ENCODE measurements at regions not wholly inside any gene's neighbourhood (a gene's known extent, or its start where the extent isn't known, plus 50 kb on each side); places are given as distances from the start of the nearest gene placed in this dataset.

- Histone ChIP-seq H3K36me3 (no peaks in the 10 kb centered on the region), H3K9me3 (no peaks in the 10 kb centered on the region), H3K4me3 (no peak overlapping the region), H3K27me3 (no peaks in the 10 kb centered on the region), H3K27ac (no peak overlapping the region), H3K4me1 (no peaks in the 10 kb centered on the region)
- DNase-seq (ENCODE audit: extremely low spot score in 2 of 2) = no peak
- intact Hi-C loops (cut with DNase I) = no loop called here
- no peak for TF ChIP-seq CTCF (IDR thresholded peaks at IDR 0.05)
Observed at GRCh38 chr13:106241974-106242953, 293.2 kb downstream of the EFNB2 start.

GRCh38 chr13:106238690-106239089, 296.8 kb downstream of the EFNB2 start:
- no peak for DNase-seq (ENCODE audit: extremely low spot score in 2 of 2)
- Histone ChIP-seq H3K9me3 (no peaks in the 10 kb centered on the region), H3K36me3 (no peaks in the 10 kb centered on the region), H3K27me3 (no peaks in the 10 kb centered on the region), H3K4me1 (no peaks in the 10 kb centered on the region), H3K27ac (no peak overlapping the region), H3K4me3 (no peak overlapping the region)
- no peak for TF ChIP-seq POLR2A (IDR thresholded peaks at IDR 0.05)
- no peak for TF ChIP-seq POLR2AphosphoS5 (IDR thresholded peaks at IDR 0.05; ENCODE audit: insufficient read depth in 1 of 2, low read depth in 1 of 2)
- no peak for TF ChIP-seq CTCF (IDR thresholded peaks at IDR 0.05)
- intact Hi-C loops (cut with DNase I) = no loop called here

GRCh38 chr13:106234636-106235035, 300.8 kb downstream of the EFNB2 start:
- no peaks in the 10 kb centered on the region for H3K36me3 ChIP-seq
- no peaks in the 10 kb centered on the region for H3K4me1 ChIP-seq
- no peak overlapping the region for H3K4me3 ChIP-seq
- no peak overlapping the region for H3K27ac ChIP-seq
- DNase-seq (ENCODE audit: extremely low spot score in 2 of 2) = no peak
- no peak for TF ChIP-seq POLR2A (IDR thresholded peaks at IDR 0.05)
- no peak for TF ChIP-seq POLR2AphosphoS5 (IDR thresholded peaks at IDR 0.05; ENCODE audit: insufficient read depth in 1 of 2, low read depth in 1 of 2)
- no peak for TF ChIP-seq CTCF (IDR thresholded peaks at IDR 0.05)
- no peaks in the 10 kb centered on the region for H3K9me3 ChIP-seq
- H3K27me3 ChIP-seq = no peaks in the 10 kb centered on the region
- intact Hi-C loops (cut with DNase I) = no loop called here

GRCh38 chr13:106233134-106233735, 302.2 kb downstream of the EFNB2 start:
- Histone ChIP-seq H3K27ac (no peak overlapping the region), H3K27me3 (no peaks in the 10 kb centered on the region), H3K36me3 (no peaks in the 10 kb centered on the region), H3K4me1 (no peaks in the 10 kb centered on the region), H3K9me3 (no peaks in the 10 kb centered on the region), H3K4me3 (no peak overlapping the region)
- intact Hi-C loops (cut with DNase I) = no loop called here
- TF ChIP-seq POLR2AphosphoS5 (IDR thresholded peaks at IDR 0.05; ENCODE audit: insufficient read depth in 1 of 2, low read depth in 1 of 2) (no peak), CTCF (IDR thresholded peaks at IDR 0.05) (no peak), POLR2A (IDR thresholded peaks at IDR 0.05) (no peak)
- no peak for DNase-seq (ENCODE audit: extremely low spot score in 2 of 2)

GRCh38 chr13:106232681-106233080, 302.8 kb downstream of the EFNB2 start:
- intact Hi-C loops (cut with DNase I) = no loop called here
- no peaks in the 10 kb centered on the region for H3K4me1 ChIP-seq

More at GRCh38 chr13:106232681-106233080, 302.8 kb downstream of the EFNB2 start:
- Histone ChIP-seq H3K9me3 (no peaks in the 10 kb centered on the region), H3K27me3 (no peaks in the 10 kb centered on the region), H3K36me3 (no peaks in the 10 kb centered on the region), H3K4me3 (no peak overlapping the region), H3K27ac (no peak overlapping the region)
- no peak for DNase-seq (ENCODE audit: extremely low spot score in 2 of 2)
- TF ChIP-seq CTCF (IDR thresholded peaks at IDR 0.05) = no peak
- TF ChIP-seq POLR2AphosphoS5 (IDR thresholded peaks at IDR 0.05; ENCODE audit: insufficient read depth in 1 of 2, low read depth in 1 of 2) = no peak
- no peak for TF ChIP-seq POLR2A (IDR thresholded peaks at IDR 0.05)

All from vagina (tissue), 2 donors.